ENCODE measurements at regions not wholly inside any gene's neighbourhood (a gene's known extent, or its start where the extent isn't known, plus 50 kb on each side); places are given as distances from the start of the nearest gene placed in this dataset.
"Not testable (repeated sequence)": the region's sequence is repeated elsewhere in the genome, so short reads cannot be mapped to it uniquely, and the experiment has no call there.

DNA sequence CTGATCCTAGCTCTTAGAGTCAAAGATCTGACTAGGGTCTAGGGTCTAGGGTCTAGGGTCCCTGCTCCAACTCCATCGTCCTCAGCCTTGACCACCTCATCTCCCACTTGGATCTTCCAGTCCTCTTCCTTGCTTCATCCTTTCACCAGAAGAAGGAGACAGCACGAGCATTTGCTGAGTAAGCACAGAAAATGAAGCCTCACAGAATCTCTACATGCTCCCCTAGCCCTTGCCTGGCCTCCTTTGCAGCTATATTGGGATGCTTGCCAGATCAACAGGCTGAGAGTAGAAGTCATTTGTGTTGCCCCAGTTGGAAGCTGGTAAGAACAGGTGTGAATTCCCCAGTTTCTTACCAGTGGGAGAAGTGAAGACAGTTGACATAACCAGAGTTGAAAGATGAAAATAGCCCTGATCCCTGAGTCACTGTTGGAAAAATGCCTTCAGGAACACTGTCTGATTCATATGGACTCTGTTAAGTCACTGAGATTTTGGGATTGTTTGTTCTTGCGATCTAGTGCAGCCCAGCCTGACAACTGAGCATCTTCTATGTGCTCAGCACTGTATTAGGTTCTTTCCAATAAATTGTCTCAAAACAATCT is 552.5 kb downstream of the INSC start:
- DNase-seq, result no peak

DNA sequence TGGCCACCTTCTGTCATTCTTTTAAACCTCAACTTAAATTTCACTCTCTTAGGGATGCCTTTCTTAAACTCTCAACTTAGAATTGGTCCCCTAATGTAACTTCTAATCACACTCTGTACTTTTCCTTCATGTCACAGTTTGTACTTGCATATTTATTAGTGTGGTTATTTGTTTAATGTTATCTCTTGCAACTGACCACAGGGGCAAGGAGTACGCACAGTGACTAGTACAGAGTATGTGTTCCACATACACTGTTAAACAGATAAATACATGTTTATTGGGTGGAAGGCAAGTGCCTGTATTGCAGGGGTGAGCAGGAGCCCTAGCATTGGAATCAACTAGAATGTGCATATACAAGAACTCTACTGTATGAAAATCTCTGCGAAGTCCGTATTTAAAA is 554.0 kb downstream of the INSC start:
- DNase-seq, result no peak

- no peak for DNase-seq
These were observed 555.9 kb downstream of the INSC start for GRCh38 chr11:15670520-15671070.

GRCh38 chr11:15671216-15671615 is 556.5 kb downstream of the INSC start:
- DNase-seq, result no peak

GRCh38 chr11:15672825-15673224 is 558.1 kb downstream of the INSC start:
- DNase-seq, result no peak

DNA sequence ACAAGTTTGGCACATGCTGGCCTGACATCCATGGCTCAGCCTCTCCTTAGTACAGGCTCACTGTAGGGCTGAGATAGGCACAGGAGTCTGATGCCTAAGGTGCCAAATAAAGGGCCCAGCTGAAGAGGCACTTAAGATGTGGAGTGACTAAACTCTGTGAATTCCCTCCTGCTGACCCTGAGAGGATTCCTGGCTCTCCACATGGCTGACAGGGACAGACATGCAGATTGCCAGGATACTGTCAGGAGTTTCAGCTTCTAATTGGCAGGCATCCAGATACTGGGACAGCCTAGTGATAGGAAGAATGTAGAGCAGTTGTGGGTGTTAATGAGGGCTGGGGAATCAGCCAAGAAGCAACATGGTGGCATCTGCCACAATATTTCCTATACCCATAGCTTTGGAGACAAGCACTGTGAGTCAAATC is 558.7 kb downstream of the INSC start:
- DNase-seq, result no peak

DNA sequence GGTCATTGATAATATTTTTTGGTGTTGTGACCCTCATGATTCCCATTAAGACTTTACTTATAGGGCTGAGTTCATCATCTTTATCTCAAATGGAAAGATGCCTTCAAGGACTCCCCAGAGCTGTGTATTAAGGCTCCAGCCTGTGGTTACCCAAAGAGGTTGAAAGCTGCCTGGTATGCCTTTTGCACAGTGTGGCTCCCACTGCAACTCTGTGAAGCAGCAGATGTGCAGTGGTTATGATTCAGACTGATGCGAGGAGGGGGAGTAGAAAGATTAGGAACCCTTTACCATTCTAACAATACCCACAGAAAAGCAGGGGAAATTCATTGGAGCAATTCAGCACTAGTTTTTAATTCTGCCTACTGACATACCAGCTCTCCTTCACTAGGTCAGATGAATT is 560.0 kb downstream of the INSC start:
- no peak for DNase-seq

GRCh38 chr11:15675683-15676082 is 561.0 kb downstream of the INSC start:
- no peak for DNase-seq

GRCh38 chr11:15677181-15677580 is 562.5 kb downstream of the INSC start:
- no peak for DNase-seq

- DNase-seq, result no peak
These were observed 568.8 kb downstream of the INSC start for GRCh38 chr11:15683528-15683927.

DNA sequence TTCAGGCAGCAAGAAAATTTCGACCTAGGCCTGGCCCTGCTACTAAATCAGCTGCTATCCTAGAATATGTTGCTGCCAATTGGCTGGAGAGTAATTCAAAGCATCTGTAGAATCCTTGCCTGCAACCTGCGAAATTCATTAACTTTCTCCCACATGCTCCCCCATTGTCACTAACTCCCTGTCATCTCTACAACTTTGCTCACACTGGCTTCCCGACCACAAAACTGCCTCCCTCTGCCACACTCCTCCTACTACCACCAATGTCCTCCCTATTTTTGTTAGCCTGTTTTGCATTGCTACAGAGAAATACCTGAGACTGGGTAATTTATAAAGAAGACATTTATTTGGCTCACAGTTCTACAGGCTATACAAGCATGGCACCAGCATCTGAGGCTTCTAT is 570.6 kb downstream of the INSC start:
- DNase-seq, result no peak

GRCh38 chr11:15686259-15686658 is 571.5 kb downstream of the INSC start:
- DNase-seq, result not testable (repeated sequence)

- DNase-seq, result no peak
These were observed 572.6 kb downstream of the INSC start for GRCh38 chr11:15687342-15687741.

GRCh38 chr11:15688351-15688792 is 573.6 kb downstream of the INSC start:
- no peak for DNase-seq

GRCh38 chr11:15690320-15690719 is 575.6 kb downstream of the INSC start:
- no peak for DNase-seq

DNA sequence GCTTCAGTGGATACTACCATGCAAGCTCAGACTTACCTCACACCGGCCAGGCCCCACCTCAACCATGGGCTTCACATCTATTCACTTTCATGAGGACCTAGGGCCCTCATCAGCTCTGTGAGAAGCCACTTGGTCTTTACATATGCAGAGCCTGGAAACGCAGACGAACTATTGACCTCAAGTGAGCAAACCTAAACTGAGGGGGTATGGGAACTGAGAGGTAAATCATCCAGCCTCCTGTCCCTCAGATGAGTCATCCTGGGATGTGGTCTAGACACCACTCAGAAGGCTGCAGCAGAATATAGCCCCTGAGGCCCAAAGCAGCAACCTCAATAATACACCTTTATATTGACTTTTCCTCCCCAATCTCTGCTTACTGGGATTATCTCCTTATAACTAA is 578.0 kb downstream of the INSC start:
- DNase-seq, result no peak

DNA sequence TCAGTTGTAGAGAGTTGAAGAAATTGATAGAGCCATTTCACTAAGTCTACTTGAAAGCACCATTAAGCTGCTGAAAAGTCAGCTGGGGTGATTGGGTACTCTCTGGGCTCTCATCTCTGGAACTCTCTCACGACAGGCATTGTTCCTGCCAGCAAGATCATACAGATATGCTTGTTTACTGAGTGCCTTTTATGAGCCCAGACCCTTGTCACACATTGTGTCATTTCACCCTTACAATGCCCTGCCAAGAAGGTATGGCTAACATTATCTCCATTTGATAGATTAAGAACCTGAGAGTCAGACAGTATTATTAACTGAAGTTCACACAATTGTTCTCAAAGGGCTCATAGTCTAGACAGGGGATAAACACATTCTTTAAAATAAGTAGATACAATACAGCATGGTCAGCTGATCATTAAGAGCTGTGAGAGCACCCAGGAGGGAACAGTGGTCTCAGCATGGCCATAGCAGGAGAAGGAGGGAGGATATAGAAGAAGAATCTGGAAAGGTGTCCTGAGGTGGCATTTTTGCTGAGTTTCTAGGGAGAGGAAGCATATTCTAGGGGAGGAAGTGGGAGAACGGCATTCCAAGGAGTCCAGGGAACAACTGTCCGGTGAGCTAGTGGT is 580.5 kb downstream of the INSC start:
- DNase-seq, result no peak

GRCh38 chr11:15696069-15696468 is 581.3 kb downstream of the INSC start:
- DNase-seq, result no peak

DNA sequence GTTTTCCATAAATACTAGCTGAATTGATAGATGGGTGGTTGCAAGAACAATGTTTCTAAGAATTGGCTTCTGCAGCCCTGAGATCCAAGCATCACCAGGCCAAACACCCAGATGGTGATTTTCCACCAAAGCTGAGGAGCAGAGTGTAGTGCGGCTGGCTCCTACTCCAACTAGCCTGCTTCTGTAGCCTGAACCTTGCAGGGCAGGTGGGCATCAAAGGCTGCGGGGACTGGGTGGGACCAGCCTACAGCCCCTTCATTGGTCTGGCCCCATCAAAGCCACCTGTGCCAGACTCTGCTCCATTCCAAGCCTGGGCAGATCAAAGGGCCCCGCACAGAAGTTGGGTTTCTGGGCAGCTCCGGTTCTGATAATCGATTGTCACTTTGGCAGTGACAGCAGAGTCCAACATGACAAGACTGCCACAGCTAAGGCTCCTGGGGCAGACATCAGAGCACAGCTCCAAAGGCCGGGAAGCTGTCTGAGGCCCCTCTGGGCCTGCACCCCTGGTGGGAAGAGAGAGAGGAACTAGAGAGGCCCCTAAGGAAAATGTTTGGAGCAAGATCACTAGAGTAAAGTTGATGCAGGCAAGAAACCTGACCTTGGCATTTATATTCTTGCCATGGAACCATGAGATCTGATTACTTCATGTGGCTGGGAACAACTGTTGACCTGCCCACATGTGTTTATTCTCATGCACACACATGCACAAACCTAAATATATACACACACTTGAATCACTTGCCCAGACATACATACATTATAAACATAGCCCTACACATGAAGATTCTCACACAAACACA is 582.9 kb downstream of the INSC start:
- DNase-seq, result no peak

DNA sequence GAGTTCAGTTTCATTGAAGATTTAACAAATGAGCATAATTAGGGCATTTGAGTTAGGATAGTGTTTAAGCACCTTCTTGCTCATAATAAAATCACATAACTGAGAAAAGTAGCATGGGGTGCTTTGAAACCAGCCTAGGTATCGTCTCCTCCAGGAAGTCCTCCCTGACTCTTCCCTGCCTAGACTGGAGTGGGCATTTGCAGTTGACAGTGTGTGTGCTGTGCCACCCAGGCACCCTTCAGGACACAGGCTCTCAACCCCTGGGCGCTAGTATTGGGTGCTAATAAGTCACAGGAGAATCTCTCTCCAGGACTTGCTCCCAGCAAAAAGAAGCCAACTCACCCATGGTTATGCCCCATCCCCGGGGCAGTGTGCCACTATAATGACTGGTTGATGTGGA is 584.1 kb downstream of the INSC start:
- DNase-seq, result no peak

DNA sequence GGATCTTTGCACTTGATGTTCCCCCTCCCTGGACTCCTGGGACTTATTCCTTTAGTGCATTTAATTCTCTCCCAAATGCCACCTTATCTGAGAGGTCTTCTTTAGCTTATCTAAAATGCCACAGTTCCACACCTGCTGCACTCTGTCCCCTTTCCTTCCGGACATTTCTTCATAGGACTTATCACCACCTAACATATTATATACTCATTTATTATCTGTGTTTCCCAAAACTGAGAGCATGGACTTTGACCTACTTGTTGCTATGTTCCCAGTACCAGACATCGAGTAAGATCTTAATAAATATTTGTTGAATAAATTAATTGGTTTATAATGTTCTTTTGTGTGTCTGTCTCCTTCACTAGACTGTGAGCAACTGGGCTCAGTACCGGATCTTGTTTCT is 585.3 kb downstream of the INSC start:
- no peak for DNase-seq

- DNase-seq, result no peak
These were observed 585.7 kb downstream of the INSC start for GRCh38 chr11:15700456-15700855.

DNA sequence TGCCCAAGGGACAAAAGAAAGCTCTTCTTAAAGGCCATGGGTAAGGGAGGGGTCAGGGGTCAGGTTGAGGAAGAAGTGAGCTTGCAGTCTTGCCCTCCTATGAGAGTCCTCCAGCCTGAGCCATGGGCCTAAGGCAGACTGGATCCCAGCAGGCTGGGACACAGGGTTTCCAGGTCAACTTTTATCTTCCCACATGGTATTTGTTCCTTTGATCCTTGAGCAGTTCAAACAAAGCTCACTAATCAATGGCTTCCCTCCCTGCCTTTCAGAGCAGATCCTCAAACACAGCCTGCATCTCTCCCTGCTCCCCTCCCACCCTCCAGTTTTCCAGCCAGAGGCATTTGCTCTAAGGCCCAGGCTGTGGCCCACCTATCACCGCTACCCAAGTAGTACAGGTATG is 589.3 kb downstream of the INSC start:
- no peak for DNase-seq

GRCh38 chr11:15704556-15704955 is 589.8 kb downstream of the INSC start:
- DNase-seq, result no peak

Measured in cerebellar nuclear complex (tissue), 1 donor.